CD14-positive monocyte (primary cell): ENCODE measurements at regions not wholly inside any gene's neighbourhood (a gene's known extent, or its start where the extent isn't known, plus 50 kb on each side); places are given as distances from the start of the nearest gene placed in this dataset.

ENCODE experiments used
- DNase-seq, 3 donors: peaks; one replicate each; pipeline ENCODE4 v3.0.0-alpha.2; 2011 to 2022
- H2AFZ ChIP-seq: 2 replicates; pipeline ENCODE4 v1.6.0; 2012; ENCODE audit warnings: mild to moderate bottlenecking, low read depth, low read length, inconsistent platforms; ENCODE audit not compliant: insufficient read depth, poor library complexity, severe bottlenecking
- H3K27ac ChIP-seq, 2 donors: 1 replicate in 1 of 2; 2 replicates in 1 of 2; pipeline ENCODE4 v1.5.1; 2012 to 2013; ENCODE audit warnings: low read length in 2 of 2, control low read depth in 1 of 2, inconsistent platforms in 1 of 2, low read depth in 1 of 2, mild to moderate bottlenecking in 1 of 2
- H3K27me3 ChIP-seq, 2 donors: one replicate each; pipeline versions ENCODE4 v1.6.0 to v1.6.1; 2011 to 2013; ENCODE audit warnings: low read length in 2 of 2; ENCODE audit not compliant: control insufficient read depth in 2 of 2, insufficient read depth in 2 of 2
- H3K36me3 ChIP-seq, 2 donors: replicated peaks in 1 of 2; 1 replicate in 1 of 2; 2 replicates in 1 of 2; pipeline versions ENCODE4 v1.5.1 to v1.6.1; 2012 to 2013; ENCODE audit warnings: low read length in 2 of 2, control low read depth in 1 of 2, inconsistent platforms in 1 of 2, mild to moderate bottlenecking in 1 of 2; ENCODE audit not compliant: insufficient read depth in 2 of 2, control insufficient read depth in 1 of 2
- H3K4me1 ChIP-seq, 2 donors: 1 replicate in 1 of 2; 2 replicates in 1 of 2; pipeline versions ENCODE4 v1.5.1 to v1.6.1; 2012 to 2013; ENCODE audit warnings: low read length in 2 of 2, control low read depth in 1 of 2, inconsistent platforms in 1 of 2, mild to moderate bottlenecking in 1 of 2, moderate library complexity in 1 of 2; ENCODE audit not compliant: insufficient read depth in 2 of 2, control insufficient read depth in 1 of 2
- H3K4me2 ChIP-seq: replicated peaks from 2 replicates; pipeline ENCODE3; 2012; ENCODE audit warnings: low read length, moderate library complexity, mild to moderate bottlenecking; ENCODE audit not compliant: poor library complexity, severe bottlenecking; ENCODE audit errors: extremely low read depth
- H3K4me3 ChIP-seq, 3 experiments: fragments of 200-600 bp in 1 of 3; sonication (generic) in 1 of 3; replicated peaks in 1 of 3; 1 replicate in 2 of 3; 2 replicates in 1 of 3; pipeline ENCODE4 v1.5.1; 2011 to 2013; ENCODE audit warnings: low read length in 3 of 3, mild to moderate bottlenecking in 3 of 3, control low read depth in 2 of 3, low read depth in 2 of 3, inconsistent platforms in 1 of 3, moderate library complexity in 1 of 3
- H3K79me2 ChIP-seq: 2 replicates; pipeline ENCODE4 v1.6.0; 2012; ENCODE audit warnings: mild to moderate bottlenecking, control low read depth, inconsistent platforms, low read length, moderate library complexity; ENCODE audit not compliant: insufficient read depth
- H3K9ac ChIP-seq: 2 replicates; pipeline ENCODE4 v1.6.0; 2017; ENCODE audit warnings: low read length, mild to moderate bottlenecking; ENCODE audit not compliant: insufficient read depth, poor library complexity, severe bottlenecking
- H3K9me3 ChIP-seq, 2 donors: replicated peaks in 1 of 2; 1 replicate in 1 of 2; 2 replicates in 1 of 2; pipeline versions ENCODE4 v1.5.1 to v1.6.1; 2012 to 2013; ENCODE audit warnings: low read length in 2 of 2, control low read depth in 1 of 2; ENCODE audit not compliant: control insufficient read depth in 1 of 2, insufficient read depth in 1 of 2
- H4K20me1 ChIP-seq: 2 replicates; pipeline ENCODE4 v1.6.0; 2012; ENCODE audit warnings: mild to moderate bottlenecking, low read length, control low read depth, moderate library complexity; ENCODE audit not compliant: insufficient read depth
- H3K27ac Mint-ChIP-seq, 7 donors: one replicate each; pipeline ENCODE4 v1.8.0; 2020; ENCODE audit warnings: mild to moderate bottlenecking in 7 of 7, mixed read lengths in 7 of 7, moderate library complexity in 6 of 7, inconsistent platforms in 2 of 7
- H3K27me3 Mint-ChIP-seq, 3 donors: one replicate each; pipeline ENCODE4 v1.8.0; 2021 to 2022; ENCODE audit warnings: low read depth in 3 of 3, mild to moderate bottlenecking in 3 of 3, mixed read lengths in 3 of 3, moderate library complexity in 3 of 3, inconsistent platforms in 1 of 3
- H3K36me3 Mint-ChIP-seq, 2 donors: one replicate each; pipeline ENCODE4 v1.8.0; 2020; ENCODE audit warnings: mixed read lengths in 2 of 2, inconsistent platforms in 1 of 2, mild to moderate bottlenecking in 1 of 2
- H3K4me1 Mint-ChIP-seq: one replicate; pipeline ENCODE4 v1.8.0; 2020; ENCODE audit warnings: mild to moderate bottlenecking, mixed read lengths
- H3K4me3 Mint-ChIP-seq, 2 donors: one replicate each; pipeline ENCODE4 v1.8.0; 2020; ENCODE audit warnings: mild to moderate bottlenecking in 2 of 2, mixed read lengths in 2 of 2, moderate library complexity in 1 of 2
- H3K9me3 Mint-ChIP-seq, 7 donors: one replicate each; pipeline ENCODE4 v1.8.0; 2020 to 2022; ENCODE audit warnings: mixed read lengths in 7 of 7, mild to moderate bottlenecking in 6 of 7, moderate library complexity in 6 of 7, inconsistent platforms in 2 of 7
- CTCF ChIP-seq: fragments of 200-600 bp; IDR thresholded peaks from one replicate; pipeline ENCODE4 v1.8.0; 2022; ENCODE audit warnings: antibody characterized with exemption, mild to moderate bottlenecking
- WGBS: methylation state at CpG from one replicate; pipeline ENCODE4 v1.1.5; 2013; ENCODE audit warnings: missing lambda C conversion rate; ENCODE audit not compliant: insufficient coverage; 5-methylcytosine and 5-hydroxymethylcytosine counted together
- intact Hi-C, 2 donors: fragments of 100-400 bp; cut with micrococcal nuclease; formaldehyde crosslinking; loops; one replicate each; pipeline versions ENCODE4 v1.15.0 to v1.15.1; 2023

- H3K9ac ChIP-seq, result no peak overlapping the region
- Mint-ChIP-seq H3K27me3 (peaks cover 0 to 7% (median 4%) of the 10 kb centered on the region in 3 donors), H3K27ac (no peak overlapping the region), H3K36me3 (no peaks in the 10 kb centered on the region), H3K4me1 (peaks cover 16% of the 10 kb centered on the region), H3K9me3 (no peaks in the 10 kb centered on the region), H3K4me3 (no peak overlapping the region)
- H3K9me3 ChIP-seq, result no peaks in the 10 kb centered on the region
- H4K20me1 ChIP-seq, result no peaks in the 10 kb centered on the region
- no peak for DNase-seq
- peaks cover 12 to 16% of the 10 kb centered on the region in 2 donors for H3K4me1 ChIP-seq
- H3K79me2 ChIP-seq, result no peaks in the 10 kb centered on the region
- no peak overlapping the region for H3K27ac ChIP-seq
- H3K4me3 ChIP-seq, result no peak overlapping the region
- intact Hi-C loops, result no loop called here
- H3K4me2 ChIP-seq, result no peak overlapping the region
- no peak overlapping the region for H2AFZ ChIP-seq
- WGBS, result no CpG with 5 or more reads among the region's 4 CpGs
- TF ChIP-seq CTCF, result no peak
- H3K27me3 ChIP-seq, result no peaks in the 10 kb centered on the region
- H3K36me3 ChIP-seq, result no peaks in the 10 kb centered on the region
Observed at GRCh38 chr18:35915056-35915455, 57.4 kb upstream of the RMP24 start.

- H2AFZ ChIP-seq, result no peak overlapping the region
- no peaks in the 10 kb centered on the region for H3K79me2 ChIP-seq
- TF ChIP-seq CTCF, result no peak
- H3K9me3 ChIP-seq, result no peaks in the 10 kb centered on the region
- no peak for DNase-seq
- intact Hi-C loops, result no loop called here
- Mint-ChIP-seq H3K27ac (no peak overlapping the region), H3K9me3 (no peaks in the 10 kb centered on the region), H3K36me3 (no peaks in the 10 kb centered on the region), H3K27me3 (peaks cover 0 to 12% (median 3%) of the 10 kb centered on the region in 3 donors), H3K4me1 (peaks cover 5% of the 10 kb centered on the region), H3K4me3 (no peak overlapping the region)
- H3K36me3 ChIP-seq, result no peaks in the 10 kb centered on the region
- H4K20me1 ChIP-seq, result no peaks in the 10 kb centered on the region
- no peak overlapping the region for H3K27ac ChIP-seq
- no peak overlapping the region for H3K9ac ChIP-seq
- H3K4me2 ChIP-seq, result no peak overlapping the region
- no peak overlapping the region for H3K4me3 ChIP-seq
- peaks cover 5 to 6% of the 10 kb centered on the region in 2 donors for H3K4me1 ChIP-seq
- no peaks in the 10 kb centered on the region for H3K27me3 ChIP-seq
Observed at GRCh38 chr18:35917043-35917442, 55.4 kb upstream of the RMP24 start.
